Neural cell (in vitro differentiated cells): ENCODE measurements at regions not wholly inside any gene's neighbourhood (a gene's known extent, or its start where the extent isn't known, plus 50 kb on each side); places are given as distances from the start of the nearest gene placed in this dataset.

Source experiments
- H2AFZ ChIP-seq: fragments of 200-600, 300-800 bp; sonication (generic), shearing (Covaris generic); 2 replicates; pipeline ENCODE4 v1.6.0; 2014; ENCODE audit warnings: low read depth, mild to moderate bottlenecking, antibody characterized with exemption, low read length, moderate library complexity
- H3F3A ChIP-seq: fragments of 200-600 bp; shearing (Covaris generic); 2 replicates; pipeline ENCODE4 v1.6.1; 2016; ENCODE audit warnings: mild to moderate bottlenecking, moderate library complexity, mixed read lengths, antibody characterized with exemption, low read length; ENCODE audit not compliant: insufficient read depth, poor library complexity, severe bottlenecking
- H3K27ac ChIP-seq: fragments of 200-600, 300-800 bp; sonication (generic), shearing (Covaris generic); 2 replicates; pipeline ENCODE4 v1.5.1; 2014; ENCODE audit warnings: mild to moderate bottlenecking, low read length, moderate library complexity
- H3K27me3 ChIP-seq: fragments of 300-800, 200-600 bp; sonication (generic), shearing (Covaris generic); 2 replicates; pipeline ENCODE4 v1.6.0; 2014; ENCODE audit warnings: mild to moderate bottlenecking, low read depth, low read length, moderate library complexity; ENCODE audit not compliant: insufficient read depth
- H3K36me3 ChIP-seq: fragments of 300-800, 200-600 bp; sonication (generic), shearing (Covaris generic); 2 replicates; pipeline ENCODE4 v1.5.1; 2014; ENCODE audit warnings: mild to moderate bottlenecking, antibody characterized with exemption, low read length, moderate library complexity; ENCODE audit not compliant: insufficient read depth
- H3K4me2 ChIP-seq: fragments of 300-800, 200-600 bp; sonication (generic), shearing (Covaris generic); 2 replicates; pipeline ENCODE4 v1.6.0; 2014; ENCODE audit warnings: mild to moderate bottlenecking, low read length
- H3K4me3 ChIP-seq: fragments of 300-800, 200-600 bp; sonication (generic), shearing (Covaris generic); 2 replicates; pipeline ENCODE4 v1.5.1; 2014; ENCODE audit warnings: mild to moderate bottlenecking, low read length, moderate library complexity
- H3K79me2 ChIP-seq: fragments of 200-600 bp; shearing (Covaris generic); replicated peaks from 2 replicates; pipeline ENCODE4 v1.6.0; 2014; ENCODE audit warnings: mild to moderate bottlenecking, low read length, moderate library complexity; ENCODE audit not compliant: insufficient read depth
- H3K9ac ChIP-seq: fragments of 300-800, 200-600 bp; sonication (generic), shearing (Covaris generic); 2 replicates; pipeline ENCODE4 v1.6.1; 2016; ENCODE audit warnings: mild to moderate bottlenecking, low read length, mixed read lengths
- H3K9me2 ChIP-seq: fragments of 200-600 bp; shearing (Covaris generic); 2 replicates; pipeline ENCODE4 v1.6.1; 2016; ENCODE audit warnings: mild to moderate bottlenecking, low read length, mixed read lengths; ENCODE audit not compliant: insufficient read depth
- H3K9me3 ChIP-seq: fragments of 200-600, 300-800 bp; sonication (generic), shearing (Covaris generic); 2 replicates; pipeline ENCODE4 v1.6.1; 2016; ENCODE audit warnings: mild to moderate bottlenecking, mixed run types, low read length, moderate library complexity, mixed read lengths
- H4K20me1 ChIP-seq: fragments of 200-600 bp; shearing (Covaris generic); 2 replicates; pipeline ENCODE4 v1.6.1; 2016; ENCODE audit warnings: mild to moderate bottlenecking, mixed run types; ENCODE audit not compliant: insufficient read depth
- CTCF ChIP-seq: fragments of 450-650 bp; IDR thresholded peaks from 2 replicates; pipeline ENCODE4 v1.5.1; 2014; ENCODE audit warnings: antibody characterized with exemption, mild to moderate bottlenecking, moderate library complexity; ENCODE audit not compliant: poor library complexity, severe bottlenecking
- EP300 ChIP-seq: fragments of 450-650 bp; conservative IDR thresholded peaks from 2 replicates; pipeline ENCODE4 v1.6.1; 2014; ENCODE audit warnings: antibody characterized with exemption, mild to moderate bottlenecking, moderate library complexity; ENCODE audit not compliant: poor library complexity, severe bottlenecking
- EZH2 ChIP-seq: fragments of 200-600, 300-800 bp; shearing (Covaris generic), sonication (generic); IDR thresholded peaks from 2 replicates; pipeline ENCODE4 v1.6.1; 2014; ENCODE audit warnings: antibody characterized with exemption, low read length, borderline replicate concordance, mild to moderate bottlenecking; ENCODE audit not compliant: insufficient read depth, poor library complexity, severe bottlenecking
- MXI1 ChIP-seq: fragments of 450-650 bp; conservative IDR thresholded peaks from 2 replicates; pipeline ENCODE4 v1.6.1; 2014; ENCODE audit warnings: antibody characterized with exemption, mild to moderate bottlenecking; ENCODE audit not compliant: poor library complexity, severe bottlenecking
- POLR2AphosphoS5 ChIP-seq: IDR thresholded peaks from 2 replicates; pipeline ENCODE4 v1.6.1; 2012
- RAD21 ChIP-seq: fragments of 450-650 bp; conservative IDR thresholded peaks from 2 replicates; pipeline ENCODE4 v1.6.1; 2014; ENCODE audit warnings: antibody characterized with exemption, mild to moderate bottlenecking, moderate library complexity
- REST ChIP-seq: IDR thresholded peaks from 2 replicates; pipeline ENCODE4 v1.6.1; 2012; ENCODE audit warnings: borderline replicate concordance
- SMC3 ChIP-seq: fragments of 450-650 bp; conservative IDR thresholded peaks from 2 replicates; pipeline ENCODE4 v1.6.1; 2014; ENCODE audit warnings: antibody characterized with exemption, mild to moderate bottlenecking, moderate library complexity; ENCODE audit not compliant: poor library complexity
- TAF1 ChIP-seq: IDR thresholded peaks from 2 replicates; pipeline ENCODE4 v1.6.1; 2012; ENCODE audit warnings: low read depth

GRCh38 chr1:102084771-102085535, 88.2 kb upstream of the OLFM3 start:
- Histone ChIP-seq H3K4me2 (no peak overlapping the region), H3K27ac (no peak overlapping the region)
- TF ChIP-seq POLR2AphosphoS5, result no peak
- no peak for TF ChIP-seq EZH2
- no peak for TF ChIP-seq RAD21
- no peak for TF ChIP-seq TAF1

GRCh38 chr1:102083192-102083591, 86.5 kb upstream of the OLFM3 start:
- Histone ChIP-seq H3K9me3 (no peaks in the 10 kb centered on the region), H3F3A (no peaks in the 10 kb centered on the region), H3K27ac (no peak overlapping the region), H3K79me2 (no peaks in the 10 kb centered on the region), H4K20me1 (no peaks in the 10 kb centered on the region), H3K4me2 (no peak overlapping the region), H3K4me3 (no peak overlapping the region), H3K36me3 (no peaks in the 10 kb centered on the region), H2AFZ (no peak overlapping the region), H3K9ac (no peak overlapping the region), H3K27me3 (no peaks in the 10 kb centered on the region), H3K9me2 (no peaks in the 10 kb centered on the region)
- TF ChIP-seq CTCF (no peak), EZH2 (no peak), REST (no peak), RAD21 (no peak), MXI1 (no peak), SMC3 (no peak), POLR2AphosphoS5 (no peak), EP300 (no peak), TAF1 (no peak)

More at GRCh38 chr1:102084771-102085535, 88.2 kb upstream of the OLFM3 start:
- Histone ChIP-seq H3F3A (no peaks in the 10 kb centered on the region), H4K20me1 (no peaks in the 10 kb centered on the region), H3K79me2 (no peaks in the 10 kb centered on the region), H3K36me3 (no peaks in the 10 kb centered on the region), H3K9me3 (no peaks in the 10 kb centered on the region), H3K27me3 (no peaks in the 10 kb centered on the region), H3K4me3 (no peak overlapping the region), H3K9ac (no peak overlapping the region), H2AFZ (no peak overlapping the region), H3K9me2 (no peaks in the 10 kb centered on the region)
